Superior temporal gyrus (tissue), 1 donor: ENCODE measurements at regions not wholly inside any gene's neighbourhood (a gene's known extent, or its start where the extent isn't known, plus 50 kb on each side); places are given as distances from the start of the nearest gene placed in this dataset.

Experiments used
- DNase-seq: peaks from one replicate; pipeline ENCODE4 v3.0.0-alpha.2; 2016; ENCODE audit errors: extremely low spot score

GRCh38 chr12:92554158-92555073 lies 148.4 kb upstream of the PLEKHG7 start:
- DNase-seq: no peak

- DNase-seq: no peak
Measured at GRCh38 chr12:92553389-92553788, 149.4 kb upstream of the PLEKHG7 start.

DNA sequence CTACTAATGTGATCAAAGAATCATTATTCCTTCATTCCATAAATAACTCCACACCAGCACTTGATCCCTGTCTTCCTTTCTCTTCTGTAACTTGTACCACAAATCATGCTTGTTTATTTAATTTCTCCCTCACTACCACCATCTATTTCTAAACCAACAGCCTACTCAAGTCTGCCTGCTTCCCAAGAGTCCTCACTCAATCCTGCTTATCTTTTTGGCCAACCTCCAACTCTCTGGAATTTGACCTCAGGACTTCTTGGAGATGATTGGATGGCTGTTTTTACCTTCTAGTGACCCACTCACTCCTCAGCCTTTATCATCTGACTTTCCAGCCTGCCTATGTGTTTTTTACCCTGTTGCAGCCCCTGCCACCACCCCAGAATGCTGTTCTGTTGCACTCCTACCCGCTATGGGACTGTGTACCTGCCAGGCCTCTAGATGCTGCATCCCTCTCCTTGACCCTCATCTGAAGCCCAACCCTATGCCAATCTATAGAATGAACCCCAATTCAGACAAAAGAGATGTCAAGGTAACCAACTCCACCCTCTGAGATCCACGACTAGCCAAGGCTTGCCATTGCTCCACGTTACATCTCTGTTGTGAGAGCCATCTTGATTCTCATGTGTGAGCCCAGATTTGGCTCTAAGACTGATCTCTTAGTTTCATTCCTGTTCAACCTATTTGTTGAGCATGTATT lies 150.2 kb upstream of the PLEKHG7 start:
- no peak for DNase-seq

GRCh38 chr12:92551853-92552397 lies 150.9 kb upstream of the PLEKHG7 start:
- no peak for DNase-seq

DNA sequence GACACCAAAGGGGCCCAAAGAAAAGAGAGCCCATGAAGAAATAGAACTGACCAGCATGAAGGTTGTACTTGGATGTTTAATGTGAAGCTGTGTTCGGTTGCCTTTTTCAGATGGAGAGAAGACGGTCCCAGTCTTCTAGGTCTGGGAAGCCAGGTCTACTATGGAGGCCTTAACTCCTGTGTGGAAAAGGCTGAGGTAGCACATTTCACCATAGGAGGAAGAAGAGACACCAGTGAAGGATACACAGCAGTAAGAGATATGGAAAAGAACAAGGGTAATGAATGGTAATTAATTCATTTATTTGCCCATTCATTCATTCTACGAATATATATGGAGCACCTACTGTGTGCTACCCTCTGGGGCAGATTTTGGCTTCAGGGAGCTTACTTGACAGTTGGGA lies 151.6 kb upstream of the PLEKHG7 start:
- DNase-seq: no peak

DNA sequence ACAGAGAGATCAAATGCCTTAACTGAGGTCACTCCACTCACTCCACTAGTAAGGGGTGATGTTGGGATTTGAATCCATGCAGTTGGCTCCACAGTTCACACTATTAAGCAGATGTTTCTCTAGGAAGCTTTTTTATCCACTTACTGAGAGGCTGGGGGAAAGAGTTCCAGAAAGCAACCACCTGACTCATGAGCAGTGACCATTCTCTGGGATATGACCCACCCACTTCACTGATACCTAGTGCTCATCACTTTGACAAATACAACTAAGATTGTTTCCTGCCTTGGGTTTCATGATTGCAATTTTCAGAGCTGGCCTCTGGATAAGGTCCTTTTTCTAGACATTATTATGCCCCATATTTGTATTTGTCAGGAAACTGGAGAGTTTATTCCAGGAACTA lies 152.1 kb upstream of the PLEKHG7 start:
- DNase-seq: no peak

DNA sequence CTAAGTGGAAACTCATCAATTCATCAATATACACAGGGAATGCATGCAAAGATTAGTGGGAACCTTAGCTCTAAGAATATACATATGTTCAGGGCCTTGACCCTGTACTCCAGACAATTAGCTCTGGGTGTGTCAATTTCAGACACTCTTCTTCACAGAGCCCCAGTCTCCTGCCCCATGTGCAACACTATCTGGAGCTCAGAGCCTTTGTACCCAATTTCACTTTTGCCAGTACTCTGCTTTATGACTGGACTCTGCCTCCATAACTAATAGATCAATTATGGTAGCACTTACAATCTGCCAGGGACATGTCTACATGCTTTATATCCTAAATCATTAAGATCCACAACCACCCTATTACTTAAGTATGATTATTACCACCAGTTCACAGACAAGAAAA lies 152.5 kb upstream of the PLEKHG7 start:
- no peak for DNase-seq

DNA sequence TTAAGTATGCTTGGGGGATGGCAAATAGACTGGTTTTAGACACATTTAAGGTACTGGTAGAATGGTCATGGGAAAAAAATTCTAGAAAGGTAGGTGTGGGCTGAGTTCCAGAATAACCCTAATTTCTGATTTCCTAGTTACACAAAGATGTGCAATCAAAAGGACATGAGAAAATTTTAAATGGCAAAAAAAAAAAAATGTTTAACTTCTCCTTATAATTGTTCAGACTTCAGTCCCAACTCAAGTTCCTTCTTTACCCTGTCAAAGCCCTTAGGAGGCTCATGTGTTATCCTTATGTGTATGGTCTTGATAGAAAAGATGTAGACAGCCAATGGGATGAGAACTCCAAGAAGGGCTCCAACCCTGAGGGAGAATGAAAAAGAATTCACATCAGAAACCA lies 153.3 kb upstream of the PLEKHG7 start:
- DNase-seq: no peak

GRCh38 chr12:92547906-92548305 lies 154.9 kb upstream of the PLEKHG7 start:
- DNase-seq: no peak

DNA sequence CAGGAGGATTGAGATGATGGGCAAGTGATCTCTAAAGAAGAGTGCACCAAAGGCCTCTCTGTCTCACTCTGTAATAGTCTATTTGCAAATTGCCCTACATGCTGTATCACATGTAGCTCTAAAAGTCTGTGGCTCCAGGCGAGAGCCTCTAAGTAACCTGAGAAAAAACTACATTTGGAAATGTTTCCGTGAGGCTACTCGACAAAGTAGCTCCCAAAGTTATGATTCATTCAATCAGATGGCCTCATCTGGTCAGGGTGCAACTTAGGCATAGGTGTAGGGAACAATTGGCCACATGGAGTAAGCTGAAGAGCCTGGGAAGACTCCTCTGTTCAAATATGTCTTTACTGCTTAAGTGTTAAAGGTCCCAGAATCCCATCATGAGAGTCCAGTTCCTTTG lies 155.4 kb upstream of the PLEKHG7 start:
- DNase-seq: no peak

GRCh38 chr12:92546635-92547348 lies 156.0 kb upstream of the PLEKHG7 start:
- no peak for DNase-seq

- DNase-seq: no peak
Measured at GRCh38 chr12:92546259-92546634, 156.5 kb upstream of the PLEKHG7 start.

- DNase-seq: no peak
Measured at GRCh38 chr12:92544322-92544721, 158.5 kb upstream of the PLEKHG7 start.

DNA sequence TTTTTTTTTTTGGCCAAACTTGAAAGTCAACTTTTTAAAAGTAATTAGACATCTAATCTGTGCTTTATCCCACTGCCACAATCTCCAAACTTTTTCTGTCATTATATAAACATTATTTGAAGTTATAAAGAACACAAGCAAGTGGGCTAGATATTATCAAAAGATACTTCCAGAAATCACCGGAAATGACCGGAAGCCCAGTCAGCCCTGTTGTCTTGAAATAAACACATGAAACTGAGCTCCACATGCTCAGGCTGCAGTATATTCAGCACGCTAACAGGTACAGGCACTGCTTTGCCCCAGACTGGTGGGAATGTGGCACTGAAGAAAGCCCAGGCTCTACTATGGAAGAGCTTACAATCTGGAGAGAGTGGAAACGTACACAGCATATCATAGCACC lies 158.9 kb upstream of the PLEKHG7 start:
- DNase-seq: no peak

DNA sequence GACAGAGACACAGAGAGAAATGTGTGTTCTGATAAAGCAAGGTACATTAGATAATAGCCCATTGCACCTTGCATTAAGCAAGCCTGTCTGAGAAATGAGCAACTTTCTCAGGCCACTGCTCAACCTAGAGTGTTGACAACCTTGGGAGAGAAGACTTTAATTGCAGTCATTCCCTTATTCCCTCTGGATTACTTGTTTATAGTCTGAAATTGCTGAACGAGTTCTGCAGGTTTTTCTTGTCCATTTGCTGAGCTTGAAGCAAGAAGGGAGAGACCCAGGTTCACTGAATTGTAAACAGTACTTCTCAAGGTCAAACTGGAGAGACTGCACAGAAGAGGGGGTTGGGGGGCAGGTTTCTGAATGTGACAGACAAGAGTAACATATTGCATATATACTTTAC lies 159.4 kb upstream of the PLEKHG7 start:
- DNase-seq: no peak

DNA sequence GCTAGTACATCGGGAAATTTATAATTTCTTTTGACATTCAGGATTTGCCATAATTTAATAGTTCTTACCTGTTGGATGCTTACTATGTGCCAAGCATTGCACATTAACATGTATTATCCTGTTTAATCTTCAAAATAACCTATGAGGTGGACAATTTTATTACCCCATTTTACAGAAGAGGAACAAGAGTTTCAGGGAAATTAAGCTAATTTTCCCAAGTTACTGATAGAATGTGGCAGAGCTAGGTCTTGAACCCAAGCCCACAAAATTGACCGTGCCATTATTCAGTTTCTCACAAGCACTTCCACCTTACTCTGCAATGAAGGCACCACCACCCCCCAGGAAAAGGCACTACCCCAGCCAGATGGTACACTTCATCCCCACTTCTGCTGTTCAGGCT lies 161.1 kb upstream of the PLEKHG7 start:
- DNase-seq: no peak

- no peak for DNase-seq
Measured at GRCh38 chr12:92540782-92541423, 161.9 kb upstream of the PLEKHG7 start.

DNA sequence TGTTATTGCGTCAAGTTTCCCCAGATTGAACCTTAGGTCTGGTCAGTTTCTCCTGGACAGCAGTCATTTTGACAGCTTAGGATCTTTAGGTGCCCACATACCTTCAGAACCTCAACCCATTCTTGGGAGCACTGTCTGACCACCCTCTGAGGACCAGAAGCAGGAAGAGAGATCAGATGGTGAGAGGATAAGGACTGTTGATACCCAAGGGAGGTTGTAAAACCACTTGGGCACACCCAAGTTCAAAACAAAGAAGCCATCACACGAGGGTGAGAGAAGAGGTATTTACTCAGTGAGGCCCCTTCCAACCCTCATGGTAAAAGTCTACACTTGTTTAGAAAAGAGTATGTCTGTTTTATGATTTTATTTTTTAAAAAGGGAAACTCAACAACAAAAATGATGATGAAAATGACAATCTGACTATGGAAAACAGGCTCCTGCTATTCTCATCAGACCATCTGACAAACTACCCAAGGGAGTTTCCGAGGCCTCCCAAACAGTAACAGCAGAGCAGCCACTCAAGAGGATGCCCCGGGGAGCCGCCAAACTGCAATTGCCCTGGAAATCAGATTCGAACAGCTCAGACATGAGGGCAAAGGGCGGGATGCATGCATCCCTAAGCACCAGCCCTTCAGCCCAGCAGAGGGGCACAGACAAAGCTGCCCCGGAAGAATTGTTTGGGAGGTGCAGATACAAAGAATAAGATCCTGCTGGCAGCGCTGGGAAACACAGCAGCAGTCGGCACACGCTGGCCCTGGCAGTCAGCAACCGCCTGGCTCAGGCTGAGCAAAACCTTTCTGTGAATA lies 162.6 kb upstream of the PLEKHG7 start:
- DNase-seq: no peak

DNA sequence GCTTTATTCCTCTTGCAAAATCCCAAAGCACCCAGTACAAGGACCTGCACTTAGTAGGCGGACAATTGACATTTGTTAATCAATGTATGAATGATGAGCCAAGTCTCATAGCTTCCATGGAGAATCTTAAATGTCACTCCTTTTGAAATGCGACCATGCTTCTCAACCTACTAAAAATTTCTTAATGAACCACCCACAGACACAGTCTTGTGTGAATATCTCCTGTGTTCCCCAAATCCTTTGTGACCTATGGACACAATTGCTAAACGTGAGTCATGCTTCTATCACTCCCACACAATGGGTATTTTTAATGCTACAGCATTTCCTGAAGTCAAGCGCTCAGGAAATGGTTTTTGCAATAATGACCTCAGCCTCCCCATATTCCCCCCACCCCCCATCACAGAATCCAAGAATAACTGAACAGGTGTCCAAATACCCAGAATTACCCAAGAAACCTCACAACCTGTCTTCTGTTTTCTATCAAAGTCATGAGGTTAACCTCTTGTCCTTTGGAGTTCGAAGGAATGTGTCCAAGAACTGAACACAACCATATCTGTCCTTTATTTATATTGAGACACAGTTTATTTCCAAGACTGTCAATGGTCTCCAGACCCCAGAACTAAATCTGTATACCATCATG lies 163.6 kb upstream of the PLEKHG7 start:
- DNase-seq: no peak

- DNase-seq: no peak
Measured at GRCh38 chr12:92537290-92537960, 165.4 kb upstream of the PLEKHG7 start.
